Choroid plexus epithelial cell (primary cell): ENCODE measurements at regions not wholly inside any gene's neighbourhood (a gene's known extent, or its start where the extent isn't known, plus 50 kb on each side); places are given as distances from the start of the nearest gene placed in this dataset.

ENCODE experiments used
- DNase-seq: peaks from one replicate; pipeline ENCODE4 v3.0.0-alpha.2; 2010; ENCODE audit warnings: low read depth
- H3K4me3 ChIP-seq: 2 replicates; pipeline ENCODE4 v1.5.1; 2011; ENCODE audit warnings: low read depth, mild to moderate bottlenecking, control low read depth, low read length, moderate library complexity
- TF ChIP-seq, protein P1 (sequence below): conservative IDR thresholded peaks from 2 replicates; pipeline ENCODE4 v1.5.1; 2011; ENCODE audit warnings: low read depth, mild to moderate bottlenecking, control low read depth, inconsistent platforms, low read length, moderate library complexity

DNA sequence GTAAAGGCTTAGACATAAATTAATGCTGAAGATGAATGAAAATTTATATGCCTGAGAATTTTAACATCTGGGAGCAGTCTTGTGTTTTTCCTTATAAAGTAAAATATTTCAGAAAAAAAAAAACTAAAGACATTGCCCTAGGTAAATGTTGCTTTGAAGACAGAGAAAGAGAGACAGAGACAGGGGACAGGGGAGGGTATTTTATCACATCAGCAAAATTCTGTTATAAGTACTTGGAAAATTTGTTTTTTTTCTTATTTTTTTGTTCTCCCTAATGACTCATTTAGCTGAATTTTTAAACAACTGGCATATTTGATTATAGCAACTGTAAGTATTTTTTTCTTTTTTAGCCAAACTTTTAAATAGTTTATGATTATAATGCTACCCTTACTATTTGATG is 1540.6 kb upstream of the GBE1 start:
- TF ChIP-seq, protein P1, sequence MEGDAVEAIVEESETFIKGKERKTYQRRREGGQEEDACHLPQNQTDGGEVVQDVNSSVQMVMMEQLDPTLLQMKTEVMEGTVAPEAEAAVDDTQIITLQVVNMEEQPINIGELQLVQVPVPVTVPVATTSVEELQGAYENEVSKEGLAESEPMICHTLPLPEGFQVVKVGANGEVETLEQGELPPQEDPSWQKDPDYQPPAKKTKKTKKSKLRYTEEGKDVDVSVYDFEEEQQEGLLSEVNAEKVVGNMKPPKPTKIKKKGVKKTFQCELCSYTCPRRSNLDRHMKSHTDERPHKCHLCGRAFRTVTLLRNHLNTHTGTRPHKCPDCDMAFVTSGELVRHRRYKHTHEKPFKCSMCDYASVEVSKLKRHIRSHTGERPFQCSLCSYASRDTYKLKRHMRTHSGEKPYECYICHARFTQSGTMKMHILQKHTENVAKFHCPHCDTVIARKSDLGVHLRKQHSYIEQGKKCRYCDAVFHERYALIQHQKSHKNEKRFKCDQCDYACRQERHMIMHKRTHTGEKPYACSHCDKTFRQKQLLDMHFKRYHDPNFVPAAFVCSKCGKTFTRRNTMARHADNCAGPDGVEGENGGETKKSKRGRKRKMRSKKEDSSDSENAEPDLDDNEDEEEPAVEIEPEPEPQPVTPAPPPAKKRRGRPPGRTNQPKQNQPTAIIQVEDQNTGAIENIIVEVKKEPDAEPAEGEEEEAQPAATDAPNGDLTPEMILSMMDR, result no peak
- no peak for DNase-seq
- H3K4me3 ChIP-seq, result no peak overlapping the region

DNA sequence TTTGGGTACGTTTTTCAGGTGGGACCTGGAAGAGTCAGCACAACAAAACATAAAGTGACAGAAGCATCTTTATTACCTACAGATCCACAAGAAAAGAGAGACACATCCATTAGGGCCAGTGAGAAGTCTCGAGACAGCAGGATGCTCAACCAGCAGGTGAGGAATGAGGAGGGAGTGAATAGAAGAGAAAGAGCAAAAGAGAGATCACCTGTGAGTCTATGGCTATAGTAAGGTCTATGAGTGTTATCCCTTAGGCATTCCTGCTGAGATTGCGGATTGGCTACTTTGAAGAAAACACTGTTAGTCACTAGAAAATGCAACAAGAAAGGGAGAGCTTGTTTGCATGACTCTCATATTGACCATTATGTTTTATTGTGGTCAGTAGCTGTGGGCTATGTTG is 1556.2 kb upstream of the GBE1 start:
- TF ChIP-seq, protein P1, result no peak
- no peak for DNase-seq
- no peak overlapping the region for H3K4me3 ChIP-seq

DNA sequence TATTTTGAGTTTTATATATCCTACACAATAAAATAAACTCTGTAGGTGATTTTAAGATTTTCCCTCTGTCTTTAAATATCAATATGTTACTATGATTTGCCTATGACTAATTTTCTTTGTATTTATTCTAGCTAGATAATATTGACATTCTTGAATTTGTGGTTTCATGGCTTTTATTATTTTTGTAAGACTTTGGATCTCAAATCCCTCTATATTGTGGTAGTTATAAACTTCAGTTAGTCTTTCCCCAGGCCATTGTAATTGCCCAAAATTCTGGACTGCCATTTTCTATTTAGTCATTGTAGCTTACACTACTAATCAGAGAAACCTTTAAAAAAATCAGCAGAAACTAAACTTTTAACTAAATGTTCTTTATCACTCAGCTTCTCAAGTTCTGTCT is 1559.3 kb upstream of the GBE1 start:
- TF ChIP-seq, protein P1, result no peak
- no peak for DNase-seq

DNA sequence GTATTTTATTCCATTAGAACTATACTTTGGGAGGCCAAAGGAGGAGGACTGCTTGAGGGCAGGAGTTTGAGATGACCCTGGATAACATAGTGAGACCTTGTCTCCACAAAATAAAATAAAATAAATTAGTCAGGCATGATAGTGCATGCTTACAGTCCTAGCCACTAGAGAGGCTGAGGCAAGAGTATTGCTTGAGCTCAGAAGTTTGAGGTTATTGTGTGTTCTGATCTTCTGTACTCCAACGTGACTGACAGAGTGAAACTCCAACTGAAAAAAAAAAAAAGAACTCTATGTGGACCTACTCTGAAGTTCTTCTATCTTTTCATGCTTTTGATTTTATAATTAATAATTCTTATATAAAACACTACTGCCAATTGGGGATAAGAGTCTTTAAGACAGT is 1560.0 kb upstream of the GBE1 start:
- H3K4me3 ChIP-seq, result no peak overlapping the region
- DNase-seq, result no peak
- TF ChIP-seq, protein P1, result no peak

More for the DNA sequence above, 1559.3 kb upstream of the GBE1 start:
- no peak overlapping the region for H3K4me3 ChIP-seq

DNA sequence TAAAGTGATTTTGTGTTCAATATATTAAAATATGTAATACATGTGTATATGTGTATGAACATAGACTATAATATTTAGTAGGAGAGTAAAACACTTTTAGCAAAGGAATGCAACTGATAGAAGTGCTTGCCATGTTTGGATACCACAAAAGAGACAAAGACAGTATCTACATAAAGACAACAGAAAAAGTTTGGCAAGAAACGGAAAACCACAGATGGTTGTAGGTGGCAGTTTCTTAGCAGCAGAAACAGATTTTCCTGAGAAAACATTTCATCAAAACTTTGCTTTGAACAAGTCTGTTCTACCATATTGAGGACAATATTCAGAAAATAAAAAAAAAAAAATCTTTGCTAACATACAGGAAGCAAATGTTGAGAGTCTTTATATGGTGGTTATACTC is 1560.4 kb upstream of the GBE1 start:
- peak; percentile 24 for DNase-seq
- TF ChIP-seq, protein P1, result no peak
- no peak overlapping the region for H3K4me3 ChIP-seq

DNA sequence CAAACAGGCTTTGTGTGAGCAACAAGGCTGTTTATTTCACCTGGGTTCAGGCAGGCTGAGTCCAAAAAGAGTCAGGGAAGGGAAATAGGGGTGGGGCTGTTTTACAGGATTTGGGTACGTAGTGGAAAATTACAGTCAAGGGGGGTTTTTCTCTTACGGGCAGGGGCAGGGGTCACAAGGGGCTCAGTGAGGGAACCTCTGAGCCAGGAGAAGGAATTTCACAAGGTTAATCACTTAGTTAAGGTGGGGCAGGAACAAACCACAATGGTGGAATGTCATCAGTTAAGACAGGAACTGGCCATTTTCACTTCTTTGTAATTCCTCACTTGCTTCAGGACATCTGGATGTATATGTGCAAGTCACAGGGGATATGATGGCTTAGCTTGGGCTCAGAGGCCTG is 1592.8 kb upstream of the GBE1 start:
- no peak for DNase-seq
- no peak overlapping the region for H3K4me3 ChIP-seq
- TF ChIP-seq, protein P1, result no peak

DNA sequence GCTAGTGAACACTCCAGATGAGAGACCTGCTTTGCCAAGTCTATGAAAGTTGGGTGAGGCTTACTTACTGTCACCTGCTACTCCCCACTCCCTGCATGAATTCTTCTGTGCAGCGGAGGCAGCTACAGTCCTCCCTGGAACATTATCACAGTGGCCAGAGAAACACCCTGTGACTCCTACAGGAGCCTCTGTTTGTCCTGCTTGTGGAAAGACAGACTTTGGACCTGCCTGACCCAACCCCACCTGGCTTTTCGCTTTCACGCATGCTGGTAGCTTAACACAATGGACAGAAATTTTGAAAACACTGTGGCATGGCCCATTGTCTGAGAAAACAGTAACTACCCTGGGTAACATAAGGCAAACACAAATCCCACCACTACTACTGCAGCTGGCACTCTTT is 1565.5 kb upstream of the CADM2 start:
- TF ChIP-seq, protein P1, result no peak
- no peak overlapping the region for H3K4me3 ChIP-seq
- no peak for DNase-seq
